GM23338 (cell line): ENCODE measurements at regions not wholly inside any gene's neighbourhood (a gene's known extent, or its start where the extent isn't known, plus 50 kb on each side); places are given as distances from the start of the nearest gene placed in this dataset.
"Not testable (repeated sequence)": the region's sequence is repeated elsewhere in the genome, so short reads cannot be mapped to it uniquely, and the experiment has no call there.

Experiments used
- ATAC-seq: fragments of 200-7000 bp; cut with Tn5 transposase; 3 replicates; pipeline ENCODE4 v1.9.1; 2020
- DNase-seq: peaks from one replicate; pipeline ENCODE4 v3.0.0-alpha.2; 2015; ENCODE audit warnings: low spot score
- H2AFZ ChIP-seq: fragments of 200-600 bp; sonication (generic); 2 replicates; pipeline ENCODE4 v1.8.0; 2016; ENCODE audit warnings: antibody characterized with exemption, mild to moderate bottlenecking, moderate library complexity
- H3F3A ChIP-seq: fragments of 200-600 bp; sonication (generic); replicated peaks from 2 replicates; pipeline ENCODE4 v1.8.0; 2017; ENCODE audit warnings: antibody characterized with exemption, mixed run types, low read depth
- H3K27ac ChIP-seq: fragments of 200-600 bp; sonication (generic); 2 replicates; pipeline ENCODE4 v1.6.1; 2016; ENCODE audit warnings: low read depth
- H3K27me3 ChIP-seq: fragments of 200-600 bp; sonication (generic); 2 replicates; pipeline ENCODE4 v1.8.0; 2016; ENCODE audit warnings: mild to moderate bottlenecking, mixed run types, moderate library complexity; ENCODE audit not compliant: insufficient read depth
- H3K36me3 ChIP-seq: fragments of 200-600 bp; sonication (generic); 2 replicates; pipeline ENCODE4 v1.8.0; 2016; ENCODE audit warnings: mild to moderate bottlenecking; ENCODE audit not compliant: insufficient read depth
- H3K4me1 ChIP-seq: fragments of 200-600 bp; sonication (generic); 2 replicates; pipeline ENCODE4 v1.8.0; 2016; ENCODE audit warnings: mild to moderate bottlenecking, moderate library complexity; ENCODE audit not compliant: insufficient read depth
- H3K4me2 ChIP-seq: fragments of 200-600 bp; sonication (generic); 2 replicates; pipeline ENCODE4 v1.7.1; 2017; ENCODE audit warnings: mixed run types
- H3K4me3 ChIP-seq: fragments of 200-600 bp; sonication (generic); 2 replicates; pipeline ENCODE4 v1.6.1; 2016; ENCODE audit warnings: mixed run types
- H3K79me2 ChIP-seq: fragments of 200-600 bp; sonication (generic); replicated peaks from 2 replicates; pipeline ENCODE4 v1.8.0; 2017; ENCODE audit warnings: mild to moderate bottlenecking; ENCODE audit not compliant: insufficient read depth
- H3K9me2 ChIP-seq: fragments of 200-600 bp; sonication (generic); 2 replicates; pipeline ENCODE4 v1.8.0; 2017; ENCODE audit not compliant: insufficient read depth
- H4K20me1 ChIP-seq: fragments of 200-600 bp; sonication (generic); replicated peaks from 2 replicates; pipeline ENCODE4 v1.8.0; 2017; ENCODE audit warnings: mild to moderate bottlenecking; ENCODE audit not compliant: insufficient read depth
- H3K27ac Mint-ChIP-seq: 2 replicates; pipeline ENCODE4 v1.8.0; 2020; ENCODE audit warnings: inconsistent platforms, mild to moderate bottlenecking, moderate library complexity, mixed read lengths
- H3K27me3 Mint-ChIP-seq: 3 replicates; pipeline ENCODE4 v1.8.0; 2022; ENCODE audit warnings: low read depth, mild to moderate bottlenecking, moderate library complexity, mixed read lengths, inconsistent platforms; ENCODE audit not compliant: insufficient read depth, poor library complexity
- H3K36me3 Mint-ChIP-seq: 3 replicates; pipeline ENCODE4 v1.8.0; 2021; ENCODE audit warnings: low read depth, mild to moderate bottlenecking, inconsistent platforms, moderate library complexity, mixed read lengths
- H3K4me1 Mint-ChIP-seq: 3 replicates; pipeline ENCODE4 v1.8.0; 2020; ENCODE audit warnings: mild to moderate bottlenecking, inconsistent platforms, mixed read lengths
- H3K4me3 Mint-ChIP-seq: 3 replicates; pipeline ENCODE4 v1.8.0; 2021; ENCODE audit warnings: moderate library complexity, mild to moderate bottlenecking, inconsistent platforms, mixed read lengths
- H3K9me3 Mint-ChIP-seq: 3 replicates; pipeline ENCODE4 v1.8.0; 2020; ENCODE audit warnings: moderate library complexity, mild to moderate bottlenecking, inconsistent platforms, mixed read lengths
- CREB1 ChIP-seq: fragments of 250-450 bp; sonication (Bioruptor Pico); IDR thresholded peaks from 2 replicates; pipeline ENCODE4 v1.5.0; 2020; ENCODE audit warnings: low read depth, mild to moderate bottlenecking, moderate library complexity
- CTCF ChIP-seq, 2 experiments: fragments of 200-600 bp in 1 of 2; sonication (generic) in 1 of 2; conservative IDR thresholded peaks; 2 replicates each; pipeline versions ENCODE4 v1.5.1 to v1.6.1; 2016 to 2017; ENCODE audit warnings: antibody characterized with exemption in 2 of 2, low read depth in 2 of 2, mild to moderate bottlenecking in 2 of 2, moderate library complexity in 1 of 2
- ETS1 ChIP-seq: IDR thresholded peaks from 2 replicates; pipeline ENCODE4 v1.6.1; 2016; ENCODE audit warnings: antibody characterized with exemption
- JUNB ChIP-seq: IDR thresholded peaks from one replicate; pipeline ENCODE4 v1.6.1; 2016; ENCODE audit warnings: antibody characterized with exemption; ENCODE audit not compliant: unreplicated experiment
- NANOG ChIP-seq: IDR thresholded peaks from 2 replicates; pipeline ENCODE4 v1.6.1; 2016; ENCODE audit warnings: antibody characterized with exemption, borderline replicate concordance
- POLR2AphosphoS5 ChIP-seq: IDR thresholded peaks from 2 replicates; pipeline ENCODE4 v1.6.1; 2016; ENCODE audit warnings: antibody characterized with exemption, low read depth
- REST ChIP-seq: IDR thresholded peaks from one replicate; pipeline ENCODE4 v1.6.1; 2018; ENCODE audit warnings: antibody characterized with exemption; ENCODE audit not compliant: unreplicated experiment
- ZNF331 ChIP-seq: fragments of 250-450 bp; sonication (Bioruptor Pico); IDR thresholded peaks from 2 replicates; pipeline ENCODE4 v1.5.0; 2020; ENCODE audit warnings: low read depth, mild to moderate bottlenecking, moderate library complexity

- no peaks in the 10 kb centered on the region for H3K27me3 ChIP-seq
Measured at GRCh38 chr6:102759415-102759814, 1365.9 kb downstream of the GRIK2 start.

GRCh38 chr6:102758536-102758935 lies 1365.0 kb downstream of the GRIK2 start:
- not testable (repeated sequence) for H3F3A ChIP-seq, H3K79me2 ChIP-seq, H3K4me3 Mint-ChIP-seq, H3K27ac Mint-ChIP-seq, ATAC-seq, H3K27ac ChIP-seq, H3K27me3 Mint-ChIP-seq, H3K36me3 Mint-ChIP-seq, H3K4me1 ChIP-seq, H4K20me1 ChIP-seq, H3K9me3 Mint-ChIP-seq, H3K27me3 ChIP-seq, H3K4me2 ChIP-seq, DNase-seq, H3K9me2 ChIP-seq, H3K4me3 ChIP-seq, H3K4me1 Mint-ChIP-seq, H3K36me3 ChIP-seq
- H2AFZ ChIP-seq: peak overlapping the region; percentile 98

More at GRCh38 chr6:102759415-102759814, 1365.9 kb downstream of the GRIK2 start:
- TF ChIP-seq ZNF331 (CRISPR knock-in tag) (no peak), JUNB (no peak), ETS1 (no peak)
- H3K4me1 ChIP-seq: no peaks in the 10 kb centered on the region; the same call in 1 of the 2 replicates
- H2AFZ ChIP-seq: no peak overlapping the region
- peaks cover 3% of the 10 kb centered on the region for H3K4me1 Mint-ChIP-seq
- no peaks in the 10 kb centered on the region for H3K36me3 ChIP-seq
- no peaks in the 10 kb centered on the region for H3K9me2 ChIP-seq
- H3K27ac Mint-ChIP-seq: no peak overlapping the region
- no peak overlapping the region for H3K4me3 ChIP-seq
- H3K79me2 ChIP-seq: no peaks in the 10 kb centered on the region
- peaks cover 9% of the 10 kb centered on the region; the same call in 2 of the 3 replicates for H3K9me3 Mint-ChIP-seq
- H3K4me2 ChIP-seq: no peak overlapping the region
- no peak overlapping the region for H3K4me3 Mint-ChIP-seq
- DNase-seq (no peak), ATAC-seq (no peak)
- H4K20me1 ChIP-seq: no peaks in the 10 kb centered on the region
- peaks cover 5% of the 10 kb centered on the region; the same call in 2 of the 3 replicates for H3K36me3 Mint-ChIP-seq
- no peaks in the 10 kb centered on the region for H3F3A ChIP-seq
- no peak overlapping the region for H3K27ac ChIP-seq
- H3K27me3 Mint-ChIP-seq: no peaks in the 10 kb centered on the region

GRCh38 chr6:102749210-102749971 lies 1355.9 kb downstream of the GRIK2 start:
- DNase-seq (no peak), ATAC-seq (no peak)
- Mint-ChIP-seq H3K27ac (no peak overlapping the region), H3K9me3 (peaks cover 2% of the 10 kb centered on the region; the same call in 1 of the 3 replicates), H3K27me3 (no peaks in the 10 kb centered on the region), H3K36me3 (no peaks in the 10 kb centered on the region), H3K4me1 (no peaks in the 10 kb centered on the region), H3K4me3 (no peak overlapping the region)
- H3K79me2 ChIP-seq: no peaks in the 10 kb centered on the region
- H3F3A ChIP-seq: no peaks in the 10 kb centered on the region
- H3K9me2 ChIP-seq: no peaks in the 10 kb centered on the region
- H3K4me2 ChIP-seq: no peak overlapping the region
- no peaks in the 10 kb centered on the region for H3K4me1 ChIP-seq
- no peaks in the 10 kb centered on the region for H3K36me3 ChIP-seq
- no peaks in the 10 kb centered on the region for H4K20me1 ChIP-seq
- H2AFZ ChIP-seq: no peak overlapping the region
- no peaks in the 10 kb centered on the region for H3K27me3 ChIP-seq
- H3K27ac ChIP-seq: no peak overlapping the region
- H3K4me3 ChIP-seq: no peak overlapping the region
- TF ChIP-seq CTCF (conservative IDR thresholded peaks at IDR 0.05; ENCODE audit: low read depth in 2 of 2) (no peak), JUNB (no peak), CREB1 (CRISPR knock-in tag) (no peak), ETS1 (no peak), POLR2AphosphoS5 (no peak), ZNF331 (CRISPR knock-in tag) (no peak), NANOG (no peak), REST (no peak)
